IPS DF 4.7 (cell line): ENCODE measurements at regions not wholly inside any gene's neighbourhood (a gene's known extent, or its start where the extent isn't known, plus 50 kb on each side); places are given as distances from the start of the nearest gene placed in this dataset.

Experiments used
- DNase-seq: peaks from one replicate; pipeline ENCODE4 v3.0.0-alpha.2; 2013; ENCODE audit warnings: low spot score; ENCODE audit errors: extremely low read depth

DNA sequence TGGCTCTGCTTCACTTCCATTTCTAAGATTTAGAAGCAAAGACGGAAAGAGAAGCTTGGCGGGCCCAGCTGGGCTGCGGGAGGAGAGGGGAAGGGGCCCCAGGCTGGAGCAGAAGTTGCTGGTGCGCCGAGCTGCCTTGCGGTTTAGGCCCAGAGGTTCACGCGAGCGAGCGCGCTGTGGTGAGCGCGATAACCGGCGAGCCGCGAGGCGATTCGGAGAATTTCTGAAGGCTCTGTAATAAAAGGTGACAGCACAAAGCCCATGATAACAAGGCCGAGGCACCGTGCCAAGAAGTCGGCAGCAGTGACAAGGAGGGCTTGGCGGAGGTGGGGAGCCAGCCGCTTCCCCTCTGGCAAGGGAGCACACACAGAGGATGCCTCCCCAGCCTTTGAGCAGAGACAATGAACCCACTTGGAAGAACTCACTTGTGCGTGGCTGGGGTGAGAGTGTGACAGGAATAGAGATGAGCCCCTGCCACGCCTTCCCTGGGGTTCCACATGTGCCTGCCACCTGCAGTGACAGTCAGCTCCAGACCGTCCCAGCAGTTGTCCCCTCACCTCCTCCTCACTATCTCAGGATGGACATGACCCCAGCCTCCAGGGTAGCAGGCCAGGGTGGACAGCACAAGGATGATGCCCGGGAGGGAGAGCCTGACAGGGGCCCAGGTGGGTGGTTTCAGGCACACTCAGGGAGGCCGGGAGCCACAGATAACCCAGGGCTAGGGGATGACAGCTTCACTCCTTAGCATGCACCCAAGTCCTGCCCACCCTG, 315.2 kb downstream of the UACA start:
- DNase-seq, result no peak

DNA sequence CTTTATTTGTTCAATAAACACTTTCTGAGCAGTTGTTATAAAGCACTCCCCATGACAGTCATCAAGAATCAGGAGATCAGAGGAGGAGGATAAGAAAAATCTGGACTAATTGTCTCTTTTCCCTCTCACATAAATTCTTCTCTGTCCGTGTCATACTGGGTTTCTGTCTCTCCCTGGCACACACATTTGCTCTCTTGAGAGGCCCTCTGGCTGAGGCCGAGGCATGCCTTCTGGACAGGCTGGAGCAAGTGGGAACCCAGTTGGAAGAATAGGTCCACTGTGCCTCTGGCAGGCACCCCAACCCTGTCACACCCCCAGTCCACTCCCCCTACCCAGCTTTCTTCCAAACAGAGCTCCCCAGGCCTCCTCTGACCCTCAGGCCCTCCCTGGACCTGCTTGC, 315.8 kb downstream of the UACA start:
- DNase-seq, result no peak

DNA sequence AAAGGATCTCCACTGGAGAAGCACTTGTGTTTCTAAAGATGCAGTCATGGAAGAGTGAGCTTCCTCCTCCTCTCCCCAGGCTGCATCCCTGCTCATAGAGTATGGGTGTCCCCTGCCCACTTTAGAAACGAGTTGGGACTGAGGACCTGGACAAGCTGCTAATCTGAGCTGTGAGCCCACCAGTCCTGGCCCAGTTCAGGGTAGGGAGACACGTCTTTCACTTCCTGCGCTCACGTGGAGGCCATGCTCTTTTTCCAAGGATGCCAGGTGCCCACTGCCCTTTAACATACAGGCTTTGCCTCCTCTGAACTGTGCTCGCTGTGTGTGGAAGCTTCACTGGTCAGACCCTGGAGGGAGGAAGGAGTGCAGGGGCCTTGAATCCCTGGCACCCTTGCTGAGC, 316.3 kb downstream of the UACA start:
- no peak for DNase-seq

DNA sequence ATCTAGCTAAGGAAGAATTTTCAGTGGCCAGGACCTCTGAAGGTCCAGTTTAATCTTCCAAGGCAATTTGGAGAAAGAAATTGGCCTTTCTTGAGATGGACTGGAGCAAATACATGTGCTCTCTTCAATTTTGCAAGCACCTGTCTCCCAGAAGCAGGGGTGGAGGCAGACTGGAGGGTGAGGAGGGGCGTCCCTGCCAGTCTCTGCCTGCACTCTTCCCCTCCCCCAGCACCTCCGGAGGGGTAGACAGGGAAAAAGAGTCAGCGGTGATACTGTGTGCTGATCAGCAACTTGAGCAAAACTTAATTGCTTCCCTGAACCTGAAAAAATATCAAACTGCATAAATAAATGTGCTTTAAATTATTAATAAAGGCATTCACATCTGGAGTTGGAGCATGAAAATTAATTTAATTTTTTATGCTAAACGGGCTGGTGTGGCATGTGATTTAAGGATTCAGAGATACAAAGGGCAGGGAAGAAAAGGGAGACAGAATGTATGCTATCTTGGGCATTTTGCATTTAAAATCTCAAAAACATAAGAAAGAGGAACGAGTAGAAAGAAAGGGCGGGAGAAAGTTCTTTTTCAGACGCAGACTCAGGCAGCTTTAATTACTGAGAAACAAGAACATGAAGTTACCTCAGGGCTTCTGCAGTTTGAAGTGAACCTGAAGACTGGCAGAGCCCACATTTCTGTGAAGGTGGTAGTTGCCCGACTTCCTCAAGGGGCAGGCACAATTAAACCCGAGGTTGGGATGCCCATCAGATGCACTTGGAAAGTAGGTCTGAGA, 319.7 kb downstream of the UACA start:
- no peak for DNase-seq

DNA sequence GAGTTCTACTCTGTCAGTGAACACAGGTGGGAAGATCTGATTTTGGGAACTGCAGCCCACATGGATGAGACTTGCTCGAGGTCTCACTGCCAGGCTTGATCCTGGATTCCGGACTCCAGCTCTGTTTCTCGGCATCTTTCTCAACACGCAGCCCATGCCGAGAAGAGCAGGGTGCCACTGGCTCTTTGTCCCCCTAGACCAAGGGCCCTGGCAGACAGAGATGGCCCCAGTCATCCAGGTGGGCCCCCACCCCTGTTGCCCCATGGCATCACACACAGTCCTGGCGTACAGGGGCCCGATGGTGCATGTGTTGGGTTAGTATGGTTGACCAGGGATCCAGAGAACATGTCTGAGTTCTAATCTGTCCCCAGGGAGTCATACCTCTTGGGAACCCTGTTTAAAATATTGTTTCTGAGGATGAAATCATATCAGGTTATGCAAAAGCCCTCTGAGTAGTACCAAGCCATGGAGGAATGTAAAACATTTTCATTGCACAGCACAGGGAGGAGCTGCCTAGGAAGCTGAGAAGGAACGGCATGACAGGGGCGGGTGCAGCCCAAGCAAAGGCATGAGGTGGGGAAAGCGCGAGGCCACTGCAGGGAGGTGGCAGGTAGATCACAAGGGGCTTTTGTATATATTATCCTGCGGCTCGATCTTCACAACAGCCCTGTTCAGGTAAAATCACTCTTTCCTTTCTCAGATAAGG, 320.6 kb downstream of the UACA start:
- no peak for DNase-seq

DNA sequence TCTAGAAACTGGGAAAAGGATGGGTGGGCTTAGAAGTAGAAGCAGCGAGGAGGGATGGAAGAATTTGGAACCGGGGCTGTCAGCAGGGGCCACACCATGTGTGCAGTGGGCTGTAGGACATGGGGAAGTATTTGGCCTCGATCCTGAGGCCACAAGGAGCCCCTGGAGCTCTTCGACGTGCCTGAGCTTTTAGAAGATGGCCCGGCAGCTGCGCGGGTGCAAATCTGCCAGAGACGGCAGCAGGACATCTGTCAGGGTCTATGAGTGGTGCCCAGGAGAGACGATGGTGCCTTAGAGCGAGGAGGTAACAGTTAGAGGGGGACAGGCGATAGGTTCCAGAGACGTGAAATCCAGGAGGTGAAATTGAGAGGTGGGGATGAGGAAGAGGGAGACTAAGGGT, 321.1 kb downstream of the UACA start:
- no peak for DNase-seq

DNA sequence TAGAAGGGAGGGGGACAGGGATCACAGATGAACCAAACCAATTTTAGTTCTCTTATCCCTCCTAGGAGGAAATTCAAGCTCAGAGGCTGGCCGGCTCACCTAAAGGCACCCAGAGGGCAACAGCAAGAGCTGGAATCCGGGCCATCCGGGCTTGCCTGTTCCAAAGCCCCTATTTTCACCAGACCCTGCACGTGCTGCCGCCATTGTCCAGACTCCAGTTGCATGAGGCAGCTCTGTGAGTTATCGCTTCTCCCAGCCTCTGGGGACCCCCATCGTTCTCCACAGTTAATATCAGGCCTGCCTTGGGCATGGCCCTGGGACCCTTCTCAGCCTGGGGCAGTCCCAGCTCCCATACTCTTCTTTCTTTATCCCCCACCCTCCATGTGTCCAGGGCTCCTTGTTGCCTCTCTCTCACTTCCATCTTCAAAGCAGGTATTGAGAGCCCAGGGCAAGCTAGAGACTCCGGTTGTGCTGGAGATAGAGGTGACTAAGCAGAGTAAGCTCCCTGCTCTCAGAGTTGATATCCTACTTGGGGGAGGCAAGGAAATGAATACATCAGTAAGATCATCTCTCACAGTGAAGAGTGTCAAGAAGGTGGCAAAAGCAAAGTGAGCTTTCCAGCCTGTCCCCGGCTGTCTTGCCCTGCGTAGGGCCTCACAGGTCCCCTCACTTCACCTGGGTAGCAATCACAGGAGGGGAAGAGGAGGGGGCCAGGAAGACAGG, 322.8 kb downstream of the UACA start:
- no peak for DNase-seq

DNA sequence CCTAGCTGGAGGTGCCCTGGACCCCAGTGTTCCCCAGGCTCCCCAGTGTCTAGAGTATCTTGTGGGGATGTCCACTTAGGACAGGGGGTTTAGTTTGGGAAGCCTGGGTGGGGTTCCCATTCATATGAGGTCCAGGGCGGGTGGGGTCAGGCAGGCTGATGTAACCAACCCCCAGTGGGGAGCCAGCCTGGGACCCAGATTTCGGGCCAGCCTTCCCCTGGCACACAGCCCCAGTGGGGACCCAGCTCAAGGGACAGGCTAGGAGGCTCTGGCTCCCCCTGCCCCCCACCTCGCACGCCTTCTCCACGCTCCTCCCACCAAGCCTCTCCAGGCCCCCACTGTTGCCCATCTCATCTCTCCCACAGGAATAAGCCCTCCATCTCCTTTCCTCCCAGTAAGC, 323.5 kb downstream of the UACA start:
- DNase-seq, result no peak

DNA sequence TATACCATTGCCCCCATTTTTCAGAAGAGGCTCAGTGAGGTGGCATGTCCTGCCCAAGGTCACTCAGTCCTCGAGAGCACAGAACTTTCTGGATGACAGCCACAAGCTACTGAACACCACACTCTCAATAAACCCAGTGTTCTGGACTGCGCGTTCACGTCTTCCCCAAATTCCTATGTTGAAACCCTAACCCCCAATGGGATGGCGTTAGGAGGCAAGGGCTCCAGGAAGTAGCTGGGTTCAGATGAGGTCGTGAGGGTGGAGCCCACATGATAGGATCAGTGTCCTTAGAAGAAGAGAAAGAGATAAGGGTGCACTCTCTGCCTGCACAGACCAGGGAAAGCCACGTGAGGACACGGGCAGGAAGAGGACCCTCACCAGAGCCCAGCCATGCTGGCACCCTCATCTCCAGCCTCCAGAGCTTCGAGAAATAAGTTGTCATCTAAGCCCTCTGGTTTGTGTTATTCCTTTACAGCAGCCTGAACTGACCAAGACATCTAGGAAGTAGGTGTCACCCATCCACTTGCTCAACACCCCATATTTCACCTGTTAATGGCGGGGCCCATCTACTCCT, 324.0 kb downstream of the UACA start:
- no peak for DNase-seq

DNA sequence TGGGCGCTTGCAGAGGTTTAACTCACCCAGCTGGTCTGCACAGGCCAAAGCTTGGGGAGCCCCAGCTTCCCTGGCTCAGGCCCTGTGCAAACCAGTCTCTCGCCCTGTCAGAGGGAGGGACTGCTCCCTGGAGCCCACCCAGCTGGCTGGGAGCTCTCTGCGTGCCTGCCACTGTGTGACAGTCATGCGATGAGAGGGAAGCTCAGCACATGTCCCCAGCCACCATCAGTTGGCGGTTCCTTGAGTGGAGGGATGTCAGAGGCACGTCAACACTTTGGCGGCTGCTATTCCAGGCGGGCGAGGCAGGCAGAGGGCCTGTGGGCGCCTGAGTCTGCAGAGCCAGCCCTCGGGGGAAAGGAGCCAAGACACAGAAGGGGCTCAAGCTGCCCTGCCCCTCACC, 324.6 kb downstream of the UACA start:
- no peak for DNase-seq

DNA sequence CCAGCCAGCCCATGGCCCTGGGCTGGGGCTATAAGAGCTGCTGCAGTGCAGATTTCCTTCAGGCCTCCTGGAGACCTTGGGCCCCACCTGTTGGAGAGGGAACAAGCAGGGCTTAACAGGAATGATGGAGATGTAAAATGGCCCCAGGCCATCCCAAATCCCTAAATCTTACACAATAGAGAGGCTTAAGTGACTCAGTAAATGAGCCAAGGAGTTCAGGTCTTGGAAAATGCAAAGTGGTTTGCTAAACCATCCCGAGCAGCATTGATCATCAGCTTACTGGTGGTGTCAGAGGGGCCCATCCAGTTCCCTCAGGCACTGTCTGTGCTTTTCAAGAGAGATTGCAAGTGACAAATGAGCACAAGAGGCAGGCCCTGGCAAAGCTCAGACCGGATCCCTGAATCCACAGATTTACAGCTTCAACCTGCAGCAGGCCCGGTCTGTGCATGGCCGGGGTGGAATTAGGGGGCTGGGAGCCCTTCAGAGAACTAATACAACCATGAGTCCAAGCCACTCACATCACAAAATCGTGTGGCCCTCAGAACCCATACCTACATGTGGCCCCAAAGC, 325.4 kb downstream of the UACA start:
- no peak for DNase-seq

DNA sequence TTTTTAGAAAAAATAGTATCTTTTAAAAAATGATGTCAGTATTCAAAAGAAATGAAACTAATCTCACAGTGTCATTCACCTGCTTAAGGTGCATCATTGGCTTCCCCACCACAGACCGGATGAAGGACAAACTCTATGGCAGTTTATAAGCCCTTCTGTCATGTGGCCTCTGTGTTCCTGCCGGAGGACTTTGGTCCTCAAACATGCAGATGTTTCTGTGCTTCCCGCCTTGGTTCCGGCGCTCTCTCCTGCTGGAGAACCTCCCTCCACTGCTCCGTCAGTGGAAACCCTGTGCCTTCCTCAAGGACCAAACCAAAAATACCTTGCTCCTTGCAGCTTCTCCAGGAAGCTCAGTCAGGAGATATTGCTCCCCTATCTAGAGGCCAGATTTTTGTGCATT, 326.3 kb downstream of the UACA start:
- DNase-seq, result no peak

DNA sequence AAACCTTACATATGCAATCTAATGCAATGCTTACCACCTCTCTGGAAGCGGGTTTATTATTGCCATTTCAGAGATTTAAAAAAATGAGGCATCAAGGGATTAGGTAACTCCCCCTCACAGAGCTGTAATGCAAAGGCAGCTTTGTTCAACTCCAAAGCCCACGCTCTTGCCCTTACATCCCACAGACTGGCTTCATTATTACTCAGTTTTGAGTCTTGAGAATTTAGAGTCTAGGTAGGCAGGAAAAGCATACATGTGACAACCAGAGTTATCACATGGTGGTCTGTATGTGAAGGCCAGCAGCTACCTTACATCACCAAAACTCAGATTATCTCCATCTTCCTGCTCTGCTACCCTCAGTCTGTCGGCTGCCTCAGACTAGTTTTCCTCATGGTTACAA, 326.9 kb downstream of the UACA start:
- no peak for DNase-seq

DNA sequence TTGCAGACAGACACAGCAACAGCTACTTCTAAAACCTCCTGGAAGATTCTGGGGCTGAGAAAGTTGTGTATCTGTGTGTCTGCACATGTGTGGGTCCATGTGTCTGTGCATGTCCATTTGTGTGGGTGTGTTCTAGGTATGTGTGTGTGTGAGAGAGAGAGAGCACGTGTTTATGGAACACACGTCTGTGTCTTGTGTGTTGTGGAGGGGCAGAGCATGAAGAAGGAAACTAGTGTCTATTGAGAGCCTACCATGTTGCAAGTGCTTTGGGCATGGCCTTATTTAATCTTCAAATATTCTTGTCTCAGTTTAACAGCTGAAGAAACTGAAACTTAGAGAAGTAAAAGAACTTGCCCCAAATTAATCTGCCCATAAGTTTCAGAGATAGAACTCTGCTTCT, 327.5 kb downstream of the UACA start:
- no peak for DNase-seq

DNA sequence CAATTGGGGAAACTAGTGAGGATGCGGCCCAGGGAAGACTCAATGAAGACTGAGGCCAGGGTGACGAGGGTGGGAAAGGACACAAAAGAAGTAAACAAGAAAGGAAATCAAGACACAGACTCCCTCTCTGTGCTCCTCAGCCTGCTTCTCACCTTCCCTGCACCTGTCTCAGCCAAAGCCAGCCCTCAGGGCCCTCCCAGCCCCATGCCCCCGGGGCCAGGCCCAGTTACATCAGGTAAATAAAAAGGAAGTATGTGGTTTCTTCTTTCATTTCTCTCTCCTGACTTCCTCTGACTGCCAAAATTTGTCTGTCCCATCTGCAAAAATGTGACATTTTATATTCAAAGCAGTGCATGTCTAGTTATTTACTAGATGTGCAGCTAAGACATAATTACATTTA, 328.0 kb downstream of the UACA start:
- DNase-seq, result no peak

DNA sequence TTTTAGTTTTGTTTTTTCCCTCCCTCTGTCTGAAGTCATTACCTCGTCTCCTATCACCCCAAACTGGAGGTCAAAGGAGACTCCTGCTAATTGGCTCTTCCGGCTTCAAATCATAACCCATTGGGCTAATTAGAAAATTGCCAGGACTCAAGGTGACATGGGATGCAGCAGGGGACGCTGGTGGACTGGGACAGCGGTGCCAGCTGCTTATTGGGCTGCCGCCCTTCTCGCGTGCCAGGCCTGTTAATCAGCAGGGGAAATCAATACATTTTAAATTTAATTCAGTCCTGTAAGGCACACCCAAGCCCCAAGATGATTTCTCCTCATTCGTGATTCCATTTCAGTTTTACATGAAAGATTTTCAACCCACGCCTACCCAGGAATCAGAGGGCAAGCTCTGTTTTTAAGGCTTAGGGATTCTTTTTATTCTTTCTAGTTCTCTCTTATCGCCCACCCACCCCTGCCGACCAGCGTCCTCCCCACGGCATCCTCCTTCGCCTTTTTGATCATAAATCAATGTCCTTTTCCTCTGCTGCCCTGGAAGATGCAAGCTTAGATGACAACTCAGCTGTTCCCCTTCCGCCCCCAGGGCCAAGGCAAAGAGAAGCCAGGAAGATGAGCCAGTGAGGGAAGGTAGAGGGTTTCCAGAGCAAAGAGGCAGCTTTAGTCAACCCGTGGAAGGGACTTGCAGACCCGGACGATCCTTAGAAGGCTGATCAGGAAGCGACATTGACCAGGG, 329.6 kb downstream of the UACA start:
- no peak for DNase-seq

DNA sequence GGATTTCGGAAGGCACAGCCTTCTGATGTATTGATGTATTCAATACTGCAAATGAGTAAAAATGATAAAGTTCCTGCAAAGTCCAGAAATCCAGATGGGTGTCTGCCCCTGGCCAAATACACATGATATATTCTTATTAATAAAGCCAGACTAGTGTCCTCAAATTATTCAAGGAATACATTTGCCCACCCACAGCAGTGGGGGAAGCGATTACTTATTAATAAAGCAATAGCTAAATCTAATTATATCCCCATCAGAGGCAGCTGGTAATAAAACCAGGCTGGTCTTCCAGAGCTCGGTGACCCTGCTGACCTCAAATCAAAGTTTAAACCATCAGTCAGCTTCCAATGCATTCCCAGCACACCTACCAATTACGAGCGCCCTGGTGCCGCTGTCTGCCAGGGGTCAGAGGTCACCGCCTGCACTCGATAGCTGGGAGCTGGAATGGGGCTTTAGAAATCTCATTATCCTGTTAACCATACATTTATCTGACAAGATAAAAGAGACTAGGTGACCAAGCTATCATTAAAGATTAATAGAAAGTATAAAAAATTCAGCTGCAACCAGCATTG, 330.3 kb downstream of the UACA start:
- no peak for DNase-seq

DNA sequence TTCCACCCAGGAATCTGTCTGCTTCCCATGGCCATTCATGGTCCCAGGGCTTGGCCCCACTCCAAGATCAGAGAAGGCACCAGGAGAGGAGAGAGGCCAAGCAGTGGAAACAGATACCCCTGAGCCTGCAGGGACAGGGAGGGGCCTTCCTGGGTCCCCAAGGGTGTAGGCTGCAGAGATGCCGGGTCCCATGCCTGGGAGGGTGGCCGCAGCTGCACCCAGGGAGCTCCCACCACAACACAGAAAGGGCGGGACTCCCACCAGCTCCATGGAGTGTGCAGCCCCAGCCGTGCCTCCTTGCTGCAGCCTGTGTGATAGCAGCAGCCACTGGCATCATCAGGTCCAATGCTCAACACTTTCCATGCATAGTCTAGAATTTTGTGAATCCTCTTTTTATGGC, 331.5 kb downstream of the UACA start:
- DNase-seq, result no peak

DNA sequence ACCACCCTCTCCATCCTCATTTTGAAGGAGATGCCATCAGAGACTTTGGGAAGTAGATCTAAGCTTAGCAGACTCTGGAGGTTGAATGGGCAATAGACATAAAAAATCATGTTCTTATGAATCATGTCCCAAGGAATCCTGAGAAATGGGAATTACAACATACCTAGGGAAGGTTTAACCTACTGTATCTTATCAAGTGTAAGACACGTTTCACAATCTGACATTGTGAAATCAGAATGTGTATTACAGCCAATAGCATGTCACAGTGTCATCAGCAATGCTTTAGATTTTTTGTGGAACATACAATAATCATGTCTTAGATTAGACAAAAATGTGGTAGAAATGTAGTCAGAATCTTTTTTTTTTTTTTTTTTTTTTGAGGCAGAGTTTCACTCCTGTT, 332.4 kb upstream of the TLE3 start:
- DNase-seq, result no peak
